IMR-90 (cell line): ENCODE measurements at regions not wholly inside any gene's neighbourhood (a gene's known extent, or its start where the extent isn't known, plus 50 kb on each side); places are given as distances from the start of the nearest gene placed in this dataset.
"Not testable (repeated sequence)": the region's sequence is repeated elsewhere in the genome, so short reads cannot be mapped to it uniquely, and the experiment has no call there.

Source experiments
- ATAC-seq: fragments of 200-7000 bp; cut with Tn5 transposase; 2 replicates; pipeline ENCODE4 v1.9.1; 2020; ENCODE audit warnings: low read depth, mild to moderate bottlenecking, moderate library complexity
- BruUV-seq: library from RNA; stranded (reverse); fragments of 400-500 nt; replicated peaks from 2 replicates; lab custom pipeline; 2021; lab: Mats Ljungman, UMichigan
- CTCF ChIA-PET: fragments of 300-600 bp; formaldehyde crosslinking; extraction: SDS; loops from one replicate; lab custom pipeline; 2021; ENCODE audit warnings: antibody characterized with exemption; lab: Yijun Ruan, JAX
- POLR2A ChIA-PET: fragments of 300-600 bp; sonication (Branson Sonifier 250); formaldehyde crosslinking; loops from one replicate; lab custom pipeline; 2022; ENCODE audit warnings: antibody characterized with exemption; ENCODE audit not compliant: unreplicated experiment; lab: Charles Lee
- DNase-seq: peaks from one replicate; pipeline ENCODE4 v3.0.0; 2013
- H2AFZ ChIP-seq: replicated peaks from 2 replicates; pipeline ENCODE3; 2013; ENCODE audit warnings: low read length, mild to moderate bottlenecking; ENCODE audit not compliant: poor library complexity
- H2AK5ac ChIP-seq: 2 replicates; pipeline ENCODE4 v1.6.1; 2013; ENCODE audit warnings: low read depth, low read length, inconsistent platforms
- H2AK9ac ChIP-seq: replicated peaks from 2 replicates; pipeline ENCODE3; 2013; ENCODE audit warnings: mild to moderate bottlenecking, low read depth, low read length, moderate library complexity; ENCODE audit not compliant: poor library complexity
- H2BK120ac ChIP-seq: 2 replicates; pipeline ENCODE4 v1.6.1; 2013; ENCODE audit warnings: low read depth, low read length, inconsistent platforms
- H2BK15ac ChIP-seq: 3 replicates; pipeline ENCODE4 v1.6.1; 2013; ENCODE audit warnings: low read depth, low read length, inconsistent platforms
- H2BK20ac ChIP-seq: 2 replicates; pipeline ENCODE4 v1.6.1; 2013; ENCODE audit warnings: low read depth, mild to moderate bottlenecking, inconsistent platforms, low read length, moderate library complexity
- H2BK5ac ChIP-seq: 2 replicates; pipeline ENCODE4 v1.6.1; 2013; ENCODE audit warnings: mild to moderate bottlenecking, low read depth, low read length, inconsistent platforms; ENCODE audit not compliant: poor library complexity, severe bottlenecking
- H3K14ac ChIP-seq: replicated peaks from 2 replicates; pipeline ENCODE4 v1.6.1; 2013; ENCODE audit warnings: low read depth, low read length, inconsistent platforms
- H3K18ac ChIP-seq: 2 replicates; pipeline ENCODE4 v1.6.1; 2013; ENCODE audit warnings: low read depth, low read length, control low read depth
- H3K23ac ChIP-seq: 2 replicates; pipeline ENCODE4 v1.6.1; 2013; ENCODE audit warnings: low read depth, low read length, inconsistent platforms
- H3K27ac ChIP-seq: 2 replicates; pipeline ENCODE4 v1.5.1; 2013; ENCODE audit warnings: mild to moderate bottlenecking, control low read depth, low read length; ENCODE audit not compliant: insufficient read depth
- H3K27me3 ChIP-seq: 2 replicates; pipeline ENCODE4 v1.6.1; 2013; ENCODE audit warnings: low read length; ENCODE audit not compliant: control insufficient read depth, insufficient read depth
- H3K36me3 ChIP-seq: 2 replicates; pipeline ENCODE4 v1.6.1; 2013; ENCODE audit warnings: low read length, mixed read lengths; ENCODE audit not compliant: control insufficient read depth, insufficient read depth
- H3K4ac ChIP-seq: 2 replicates; pipeline ENCODE4 v1.6.1; 2013; ENCODE audit warnings: low read depth, low read length, inconsistent platforms
- H3K4me1 ChIP-seq: 2 replicates; pipeline ENCODE4 v1.6.1; 2013; ENCODE audit warnings: low read length, mixed read lengths; ENCODE audit not compliant: control insufficient read depth, insufficient read depth
- H3K4me2 ChIP-seq: 2 replicates; pipeline ENCODE4 v1.6.1; 2013; ENCODE audit warnings: low read depth, mild to moderate bottlenecking, control low read depth, low read length, moderate library complexity
- H3K4me3 ChIP-seq: 2 replicates; pipeline ENCODE4 v1.5.1; 2013; ENCODE audit warnings: low read depth, mild to moderate bottlenecking, control low read depth, low read length, moderate library complexity; ENCODE audit not compliant: insufficient read depth
- H3K56ac ChIP-seq: 2 replicates; pipeline ENCODE4 v1.6.1; 2013; ENCODE audit warnings: low read length, inconsistent platforms; ENCODE audit not compliant: insufficient read depth; ENCODE audit errors: extremely low read depth
- H3K79me1 ChIP-seq, 2 experiments: 2 replicates each; pipeline ENCODE4 v1.6.1; 2013; ENCODE audit warnings: low read length in 2 of 2, inconsistent platforms in 1 of 2, low read depth in 1 of 2
- H3K9ac ChIP-seq: 2 replicates; pipeline ENCODE4 v1.6.1; 2013; ENCODE audit warnings: low read depth, low read length, control low read depth
- H3K9me1 ChIP-seq: 2 replicates; pipeline ENCODE4 v1.6.1; 2013; ENCODE audit warnings: low read length, inconsistent platforms; ENCODE audit not compliant: insufficient read depth
- H3K9me3 ChIP-seq: 2 replicates; pipeline ENCODE4 v1.6.1; 2013; ENCODE audit warnings: low read length; ENCODE audit not compliant: control insufficient read depth, insufficient read depth
- H4K20me1 ChIP-seq: 2 replicates; pipeline ENCODE4 v1.6.1; 2013; ENCODE audit warnings: low read length, inconsistent platforms; ENCODE audit not compliant: insufficient read depth
- H4K5ac ChIP-seq: 2 replicates; pipeline ENCODE4 v1.6.1; 2013; ENCODE audit warnings: mild to moderate bottlenecking, low read depth, low read length, control low read depth
- H4K8ac ChIP-seq, 2 experiments: 2 replicates each; pipeline ENCODE4 v1.6.1; 2013; ENCODE audit warnings: low read depth in 2 of 2, low read length in 2 of 2, control low read depth in 1 of 2, inconsistent platforms in 1 of 2
- H4K91ac ChIP-seq: 2 replicates; pipeline ENCODE4 v1.6.1; 2013; ENCODE audit warnings: low read depth, low read length, inconsistent platforms; ENCODE audit not compliant: insufficient read depth
- WGBS, 2 experiments: methylation state at CpG; one replicate each; pipeline versions ENCODE4 v1.1.5 to v1.1.7; 2013; ENCODE audit warnings: missing lambda C conversion rate in 2 of 2; ENCODE audit not compliant: insufficient read length in 1 of 2; ENCODE audit errors: extremely low coverage in 2 of 2; 5-methylcytosine and 5-hydroxymethylcytosine counted together
- dilution Hi-C: fragments of 300-500 bp; cut with HindIII; formaldehyde crosslinking; loops from one replicate; pipeline ENCODE4 v1.14.3; 2018; ENCODE audit warnings: low sequenced_read_pairs; ENCODE audit not compliant: unreplicated experiment
- in situ Hi-C: fragments of 300-500 bp; cut with MboI; formaldehyde crosslinking; loops from 3 replicates; pipeline ENCODE4 v1.14.3; 2019; ENCODE audit warnings: low sequenced_read_pairs, inconsistent platforms, mixed read lengths
- intact Hi-C: fragments of 100-400 bp; cut with micrococcal nuclease; formaldehyde crosslinking; loops from 2 replicates; pipeline ENCODE4 v1.10.0; 2022

DNA sequence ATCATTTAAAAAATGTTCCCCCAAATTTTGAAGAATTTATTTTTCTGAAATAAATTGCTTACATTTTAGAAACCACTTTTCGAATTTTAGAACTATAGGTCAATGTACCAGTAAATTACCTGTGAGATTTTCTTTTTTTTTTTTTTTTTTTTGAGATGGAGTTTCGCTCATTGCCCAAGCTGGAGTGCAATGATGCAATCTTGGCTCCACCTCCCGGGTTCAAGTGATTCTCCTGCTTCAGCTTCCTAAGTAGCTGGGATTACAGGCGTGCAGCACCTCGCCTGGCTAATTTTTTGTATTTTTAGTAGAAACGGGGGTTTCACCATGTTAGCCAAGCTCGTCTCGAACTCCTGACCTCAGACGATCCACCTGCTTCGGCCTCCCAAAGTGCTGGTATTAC is 295.1 kb upstream of the ID2 start:
- H2AK5ac ChIP-seq, H3K14ac ChIP-seq, H3K4me3 ChIP-seq, H3K36me3 ChIP-seq, intact Hi-C loops, H3K4me1 ChIP-seq, DNase-seq, H2BK15ac ChIP-seq, H3K56ac ChIP-seq, H2AK9ac ChIP-seq, H2BK5ac ChIP-seq, H2BK20ac ChIP-seq, H2BK120ac ChIP-seq, H4K20me1 ChIP-seq, H3K9ac ChIP-seq, H3K4me2 ChIP-seq, H3K4ac ChIP-seq, in situ Hi-C loops, POLR2A ChIA-PET, H3K23ac ChIP-seq, ATAC-seq, H3K27ac ChIP-seq, dilution Hi-C loops, H4K8ac ChIP-seq, H2AFZ ChIP-seq, H3K9me1 ChIP-seq, CTCF ChIA-PET, H3K9me3 ChIP-seq, H4K91ac ChIP-seq, H3K79me1 ChIP-seq, H3K18ac ChIP-seq, BruUV-seq, H3K27me3 ChIP-seq, H4K5ac ChIP-seq: not testable (repeated sequence)
- no CpG with 5 or more reads among the region's 10 CpGs for WGBS, 2 experiments
